Stomach (tissue), 8 donors: ENCODE measurements at regions not wholly inside any gene's neighbourhood (a gene's known extent, or its start where the extent isn't known, plus 50 kb on each side); places are given as distances from the start of the nearest gene placed in this dataset.

Source experiments
- DNase-seq, 2 donors: peaks; one replicate each; pipeline versions ENCODE4 v3.0.0 to v3.0.0-alpha.2; 2013 to 2019
- H3K27ac ChIP-seq, 5 donors: fragments of 200-600 bp in 4 of 5; sonication (generic) in 4 of 5; one replicate each; pipeline ENCODE4 v1.5.1; 2013 to 2019; ENCODE audit warnings: mild to moderate bottlenecking in 1 of 5, moderate library complexity in 1 of 5
- H3K27me3 ChIP-seq, 3 donors: fragments of 200-600 bp; sonication (generic); one replicate each; pipeline ENCODE4 v1.5.1; 2017 to 2019; ENCODE audit warnings: mixed run types in 1 of 3
- H3K36me3 ChIP-seq, 4 donors: fragments of 200-600 bp; sonication (generic); 1 replicate in 3 of 4; 2 replicates in 1 of 4; pipeline ENCODE4 v1.5.1; 2016 to 2019
- H3K4me1 ChIP-seq, 4 donors: fragments of 200-600 bp; sonication (generic); one replicate each; pipeline ENCODE4 v1.5.1; 2016 to 2019
- H3K4me3 ChIP-seq, 4 donors: fragments of 200-600 bp; sonication (generic) in 3 of 4; one replicate each; pipeline ENCODE4 v1.5.1; 2016 to 2019; ENCODE audit warnings: mild to moderate bottlenecking in 1 of 4
- H3K9me3 ChIP-seq, 4 donors: fragments of 200-600 bp; sonication (generic); one replicate each; pipeline ENCODE4 v1.5.1; 2016 to 2019
- CTCF ChIP-seq, 7 experiments: fragments of 450-650 bp in 4 of 7; fragments of 200-600 bp in 3 of 7; sonication (generic) in 3 of 7; IDR thresholded peaks; one replicate each; pipeline ENCODE4 v1.5.1; 2016 to 2019; ENCODE audit warnings: antibody characterized with exemption in 7 of 7, control low read depth in 2 of 7, mild to moderate bottlenecking in 1 of 7
- EP300 ChIP-seq: sonication (generic); formaldehyde crosslinking; IDR thresholded peaks from one replicate; pipeline ENCODE4 v1.6.1; 2017; ENCODE audit warnings: antibody characterized with exemption
- POLR2A ChIP-seq, 4 donors: fragments of 450-650 bp; IDR thresholded peaks; one replicate each; pipeline ENCODE4 v1.6.1; 2016; ENCODE audit warnings: antibody characterized with exemption in 4 of 4, control low read depth in 2 of 4, mild to moderate bottlenecking in 1 of 4, moderate library complexity in 1 of 4
- POLR2AphosphoS5 ChIP-seq, 3 donors: sonication (generic); formaldehyde crosslinking; IDR thresholded peaks; one replicate each; pipeline ENCODE4 v1.6.1; 2016; ENCODE audit warnings: antibody characterized with exemption in 3 of 3
- WGBS, 5 donors: extraction: QIAGEN DNeasy Blood & Tissue Kit in 3 of 5; methylation state at CpG; one replicate each; pipeline versions ENCODE4 v1.1.5 to v1.1.7; 2013 to 2018; 5-methylcytosine and 5-hydroxymethylcytosine counted together
- intact Hi-C: fragments of 100-400 bp; cut with DNase I; formaldehyde crosslinking; loops from one replicate; pipeline ENCODE4 v1.15.1; 2023; ENCODE audit warnings: low total_unique reads
- donor health status: healthy with polysubstance abuse.
- donor health status: Bipolar disorder and iron deficiency.
- donor health status: healthy.

- intact Hi-C loops = no loop called here
- no peak for TF ChIP-seq EP300
- TF ChIP-seq POLR2A (IDR thresholded peaks at IDR 0.05) = no peak
- no peak for TF ChIP-seq CTCF (IDR thresholded peaks at IDR 0.05)
- no peak for TF ChIP-seq POLR2AphosphoS5 (IDR thresholded peaks at IDR 0.05)
- Histone ChIP-seq H3K27me3 (peaks cover 0 to 3% (median 0%) of the 10 kb centered on the region in 3 donors), H3K36me3 (no peaks in the 10 kb centered on the region), H3K27ac (no peak overlapping the region), H3K9me3 (peaks cover 0 to 9% (median 0%) of the 10 kb centered on the region in 4 donors), H3K4me1 (no peaks in the 10 kb centered on the region), H3K4me3 (no peak overlapping the region)
- DNase-seq = no peak
- 75 to 88% (median 81%) methylated on average over 4 of the region's 4 CpGs for WGBS, 5 donors
Observed at GRCh38 chrX:63835361-63835760, 50.3 kb upstream of the ARHGEF9 start.
